ENCODE measurements at regions not wholly inside any gene's neighbourhood (a gene's known extent, or its start where the extent isn't known, plus 50 kb on each side); places are given as distances from the start of the nearest gene placed in this dataset.

DNA sequence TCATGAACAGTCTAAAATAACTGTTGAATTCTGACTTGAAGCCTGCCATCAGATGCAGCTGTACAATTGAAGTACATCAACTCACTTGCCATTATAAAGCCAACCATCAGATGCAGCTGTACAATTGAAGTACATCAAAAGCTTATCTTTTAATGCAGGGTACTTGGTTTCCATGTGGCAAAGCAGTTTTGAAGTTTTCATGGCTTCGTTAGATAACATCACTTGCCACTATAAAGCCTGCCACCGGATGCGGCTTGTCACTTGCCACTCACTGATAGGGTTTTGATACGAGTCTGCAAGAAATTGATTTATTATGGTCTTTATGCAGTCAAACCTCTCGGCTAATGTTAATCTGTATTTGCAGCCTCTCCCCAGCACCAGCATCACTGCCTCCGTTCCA is 1605.8 kb downstream of the SUCLG1 start:
- no peak for DNase-seq

DNA sequence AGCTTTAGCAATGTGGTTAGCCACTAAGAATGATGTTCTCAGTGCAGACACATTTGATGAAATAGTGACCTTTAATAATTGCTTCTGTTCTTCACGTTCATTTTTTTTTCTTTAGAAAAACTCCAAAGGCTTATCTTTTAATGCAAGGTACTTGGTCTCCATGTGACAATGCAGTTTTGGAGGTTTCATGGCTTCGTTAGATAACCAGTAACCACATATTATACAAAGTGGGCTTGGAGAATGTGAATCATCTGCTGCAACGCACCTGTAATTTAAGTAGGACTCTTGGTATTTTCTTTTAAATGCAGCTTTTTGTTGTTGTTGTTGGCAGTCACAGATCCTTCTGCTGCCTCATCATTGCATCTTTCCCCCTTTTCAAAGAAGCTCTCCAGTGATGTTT is 1606.3 kb downstream of the SUCLG1 start:
- DNase-seq = no peak

DNA sequence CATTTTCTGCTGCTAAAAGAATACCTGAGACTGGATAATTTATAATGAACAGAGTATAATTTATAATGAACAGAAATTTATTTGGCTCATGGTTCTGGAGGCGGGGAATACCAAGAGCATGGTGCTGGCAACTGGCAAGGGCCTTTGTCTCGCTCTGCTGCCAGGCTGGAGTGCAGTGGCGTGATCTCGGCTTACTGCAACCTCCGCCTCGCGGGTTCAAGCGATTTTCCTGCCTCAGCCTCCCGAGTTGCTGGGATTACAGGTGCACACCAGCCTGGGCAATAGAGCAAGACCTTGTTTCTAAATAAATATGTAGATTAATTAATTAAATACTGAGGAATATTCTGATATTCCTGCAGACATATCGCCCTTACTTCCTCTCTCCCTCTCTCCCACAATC is 1610.8 kb downstream of the SUCLG1 start:
- DNase-seq = no peak

DNA sequence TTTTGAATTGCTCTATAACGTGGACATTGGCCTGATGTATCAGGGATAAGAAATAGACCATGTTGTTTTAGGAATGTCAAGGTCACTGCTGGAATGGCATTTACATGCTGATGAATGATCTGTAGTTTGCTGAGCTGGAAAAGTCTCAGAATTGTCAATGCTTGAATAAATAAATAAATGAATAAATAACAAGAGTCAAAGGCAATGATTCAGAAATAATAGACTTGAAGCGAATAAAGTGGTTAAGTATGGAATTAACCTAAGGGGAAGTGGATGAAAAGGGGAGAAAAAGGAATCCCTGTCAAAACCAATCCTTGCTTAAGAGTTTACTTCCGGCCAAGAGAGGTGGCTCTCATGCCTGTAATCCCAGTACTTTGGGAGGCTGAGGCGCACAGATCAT is 1620.0 kb downstream of the SUCLG1 start:
- DNase-seq = no peak

DNA sequence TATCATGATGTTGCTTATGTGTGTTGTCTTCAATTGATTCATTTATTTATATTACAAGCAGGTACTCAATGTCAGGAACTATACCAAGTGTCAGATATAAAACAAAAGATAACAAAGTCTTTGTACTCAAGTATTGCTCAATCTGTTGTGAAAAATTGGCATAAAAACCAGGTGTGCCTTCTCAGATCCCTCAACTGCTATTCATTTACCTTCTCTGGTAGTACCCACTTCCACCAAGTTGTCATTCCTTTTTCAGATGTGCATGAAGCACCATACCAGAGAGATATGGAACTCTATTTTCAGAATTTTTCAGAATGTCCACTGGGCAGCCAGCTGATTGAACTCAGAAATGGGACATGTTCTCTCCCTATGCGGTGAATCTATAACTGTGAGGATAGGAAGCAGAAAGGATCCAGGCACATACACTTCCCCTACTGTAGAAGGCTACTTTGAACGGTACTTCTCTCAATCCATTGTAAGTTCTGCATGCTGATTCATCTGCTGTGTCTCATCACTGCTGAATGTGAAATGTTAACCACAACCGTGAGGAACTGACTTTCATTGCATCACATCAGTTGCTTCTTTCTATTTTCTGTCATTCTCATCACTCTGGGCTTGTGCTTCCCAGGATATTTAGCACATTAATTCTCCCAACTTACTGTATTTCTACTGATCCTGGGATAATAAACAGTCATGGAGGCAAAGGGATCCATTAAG is 1621.3 kb downstream of the SUCLG1 start:
- DNase-seq = no peak

DNA sequence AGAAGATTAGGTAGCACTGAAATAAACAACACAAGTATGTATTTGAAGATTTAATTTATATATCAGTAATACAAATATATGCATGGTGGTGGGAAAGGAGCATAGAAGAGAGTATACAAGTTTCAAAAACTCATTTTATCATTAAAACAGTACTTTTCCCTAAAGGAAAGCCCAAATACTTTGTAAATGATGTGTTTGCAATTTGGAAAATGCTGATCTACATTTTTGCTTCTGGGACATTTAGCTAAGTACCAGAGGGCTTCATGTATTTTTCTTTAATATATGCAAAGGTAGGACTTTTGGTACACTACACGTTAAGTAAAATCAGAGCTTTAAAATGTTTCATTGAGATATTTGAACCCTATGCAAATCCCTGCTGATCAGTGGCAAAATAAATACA is 1624.2 kb downstream of the SUCLG1 start:
- DNase-seq = no peak

DNA sequence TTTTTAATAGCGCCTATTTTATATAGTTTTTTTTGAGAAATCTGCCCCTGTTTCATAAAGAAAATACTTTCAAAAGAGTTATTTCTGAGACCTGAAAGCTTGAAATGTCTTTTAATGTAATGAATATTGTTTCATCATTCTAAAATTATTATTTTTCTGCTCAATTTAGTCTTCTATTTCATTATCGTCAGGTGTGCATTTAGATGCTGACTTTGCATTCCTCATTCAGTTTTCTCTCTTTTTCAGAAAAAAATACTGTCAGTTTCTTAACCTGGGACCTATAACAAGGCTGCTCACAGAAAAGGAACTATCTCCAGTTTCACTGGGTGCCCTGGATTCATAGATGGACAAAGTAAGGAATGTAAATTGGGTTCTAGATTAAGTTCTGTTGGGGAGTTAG is 1631.7 kb downstream of the SUCLG1 start:
- DNase-seq = no peak

DNA sequence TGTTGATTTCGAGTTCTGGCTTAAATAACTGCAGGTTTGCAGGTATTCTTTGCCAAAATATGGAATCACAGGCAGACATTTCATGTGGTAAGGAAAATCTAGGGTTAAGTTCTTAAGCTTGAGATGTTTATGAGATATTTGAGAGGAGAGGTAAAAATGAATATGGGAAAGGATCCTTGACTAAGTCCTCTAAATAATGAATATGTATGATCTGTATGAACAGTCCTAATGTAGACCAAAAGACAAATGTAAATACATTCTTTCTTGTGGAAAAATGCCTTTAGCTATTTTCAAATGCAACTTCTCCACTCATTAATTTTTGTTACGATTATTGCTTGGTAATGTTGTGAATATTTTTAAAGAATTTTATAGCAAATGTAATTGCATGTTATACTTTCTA is 1632.6 kb downstream of the SUCLG1 start:
- DNase-seq = no peak

DNA sequence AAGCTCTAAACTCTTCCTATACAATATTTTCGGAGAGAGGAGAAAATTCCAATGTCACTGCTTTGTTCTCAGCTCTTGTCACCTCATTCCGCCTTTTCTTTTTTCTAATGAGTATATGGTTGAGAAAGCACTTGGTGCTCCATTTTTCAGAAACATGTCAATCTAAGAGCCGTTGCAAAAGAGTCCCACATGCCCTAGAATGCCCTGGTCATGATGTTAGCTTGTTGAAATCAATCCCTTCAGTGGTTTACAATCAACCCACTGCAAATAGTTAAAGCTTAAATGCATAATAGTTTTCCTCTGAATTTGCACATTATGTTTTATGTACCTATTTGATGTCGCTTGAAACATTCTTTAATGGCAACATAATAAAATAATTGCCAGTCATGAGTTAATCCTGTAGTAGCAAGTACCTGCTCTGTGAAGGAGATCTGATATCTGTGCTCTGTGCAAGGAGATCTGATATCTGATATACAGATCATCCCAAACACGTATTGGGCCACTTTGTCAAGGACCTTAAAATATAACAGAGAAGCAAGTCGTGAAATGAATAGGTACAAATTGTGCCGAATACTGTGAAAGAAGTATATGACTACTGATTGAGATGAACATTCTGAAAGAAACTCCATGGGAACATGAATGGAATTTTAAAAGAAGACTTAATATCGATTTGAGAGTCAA is 1633.5 kb downstream of the SUCLG1 start:
- DNase-seq = no peak

DNA sequence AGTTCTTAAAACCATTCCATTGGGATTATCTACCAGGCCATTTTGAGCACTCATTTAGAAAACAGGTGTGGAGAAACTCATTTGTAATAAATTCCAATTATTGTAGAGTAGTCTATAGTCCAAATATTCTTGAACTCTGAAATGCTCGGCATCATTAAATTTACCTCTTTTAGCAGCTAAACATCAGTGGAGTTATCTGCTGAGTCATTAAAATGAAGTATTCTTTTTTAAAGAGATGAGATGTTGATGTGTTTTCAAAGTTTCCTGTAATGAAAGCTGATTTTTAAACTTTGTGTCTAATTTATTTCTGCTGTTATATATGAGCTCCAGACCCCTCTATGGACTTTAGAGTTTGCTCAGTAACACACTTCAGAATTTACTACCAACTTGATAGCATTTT is 1635.2 kb downstream of the SUCLG1 start:
- DNase-seq = no peak

DNA sequence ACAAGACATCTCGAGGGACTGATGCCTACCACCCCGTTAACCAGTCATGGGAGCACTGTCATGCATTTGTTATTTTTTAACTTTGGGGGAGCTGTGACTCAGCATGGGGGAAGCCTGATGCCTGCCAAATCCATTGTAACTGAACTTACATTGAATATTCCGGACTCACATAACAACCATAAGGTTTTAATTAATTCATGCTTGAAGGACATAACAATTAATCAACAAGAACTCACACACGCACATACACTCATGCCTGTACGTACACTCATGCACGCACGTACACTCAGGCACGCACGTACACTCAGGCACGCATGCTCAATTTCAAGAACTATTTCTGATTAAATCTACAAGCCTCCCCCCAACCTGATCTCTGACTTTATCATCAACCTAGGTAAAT is 1639.1 kb downstream of the SUCLG1 start:
- no peak for DNase-seq

DNA sequence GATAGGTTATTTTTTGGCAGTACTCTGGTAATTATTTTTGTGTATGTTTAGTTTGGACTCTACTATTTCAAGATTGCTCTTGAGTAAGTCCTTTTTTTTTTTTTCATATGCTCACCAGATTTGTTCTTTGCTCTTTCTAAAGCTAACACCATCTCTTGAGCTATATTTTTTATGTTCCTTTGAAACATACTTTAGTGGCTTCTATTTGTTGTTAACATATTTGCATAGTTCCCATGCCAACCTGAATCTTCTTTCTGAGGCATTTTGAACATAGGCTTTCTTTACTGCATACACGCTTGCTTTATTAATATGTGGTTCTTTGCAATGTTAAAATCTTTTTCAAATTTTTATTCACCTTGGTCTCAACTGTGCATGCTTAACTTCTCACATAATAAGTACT is 1644.9 kb downstream of the SUCLG1 start:
- no peak for DNase-seq

DNA sequence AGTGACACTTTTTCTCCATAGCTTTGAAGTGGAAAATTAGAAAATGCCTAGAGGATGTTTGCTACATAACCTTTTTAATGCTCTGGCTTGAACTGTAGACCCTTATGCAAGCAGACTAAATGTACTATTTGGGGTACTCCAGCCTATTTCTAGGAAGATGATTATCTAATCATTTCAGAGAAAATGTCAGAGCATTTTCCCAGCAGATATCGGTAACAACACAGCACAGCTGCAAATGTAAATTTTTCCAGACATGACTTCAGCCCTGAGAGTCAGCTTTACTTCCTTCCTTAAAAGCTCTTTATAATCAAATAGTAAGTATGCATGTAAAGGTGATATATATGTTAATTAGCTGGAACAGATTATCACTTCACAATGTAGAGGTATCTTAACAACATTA is 1647.1 kb downstream of the SUCLG1 start:
- DNase-seq = no peak

DNA sequence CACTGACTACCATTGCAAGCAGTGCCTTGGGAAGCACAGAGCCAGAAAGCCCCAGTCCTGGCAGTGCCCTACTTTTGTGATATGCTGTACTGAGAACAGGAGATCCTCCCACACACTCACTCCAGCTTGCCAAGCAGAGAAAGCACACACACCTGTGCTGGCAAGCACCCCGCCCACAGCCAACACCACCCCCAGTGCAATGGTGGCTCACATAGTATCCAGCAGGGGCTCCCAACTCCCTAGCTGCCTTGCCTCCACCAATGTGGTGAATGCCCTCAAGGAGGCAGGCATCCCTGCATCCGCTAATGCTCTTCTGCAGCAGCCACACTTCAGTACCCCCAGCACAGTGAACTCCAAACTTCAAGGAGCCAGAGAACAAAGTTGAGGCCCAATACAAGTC is 1655.8 kb downstream of the SUCLG1 start:
- no peak for DNase-seq

DNA sequence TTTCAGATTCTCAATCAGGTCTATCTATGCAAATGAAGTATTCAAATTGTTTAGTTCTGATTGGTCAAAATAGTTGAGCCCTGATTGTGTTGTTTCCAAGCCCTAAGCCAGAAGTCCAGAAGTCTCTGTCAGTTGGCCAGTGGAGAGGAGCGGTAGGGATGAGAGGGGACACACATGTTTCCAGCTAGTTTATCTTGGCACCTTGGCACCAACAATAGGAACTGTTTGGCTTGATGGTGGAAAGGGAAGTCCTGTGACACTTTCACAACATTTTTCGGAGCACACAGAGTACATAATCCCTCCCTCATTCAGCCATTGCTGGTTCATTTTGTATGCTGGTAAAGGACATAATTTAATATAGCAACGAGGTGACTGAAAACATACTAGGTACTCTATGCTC is 1661.6 kb downstream of the SUCLG1 start:
- DNase-seq = no peak

DNA sequence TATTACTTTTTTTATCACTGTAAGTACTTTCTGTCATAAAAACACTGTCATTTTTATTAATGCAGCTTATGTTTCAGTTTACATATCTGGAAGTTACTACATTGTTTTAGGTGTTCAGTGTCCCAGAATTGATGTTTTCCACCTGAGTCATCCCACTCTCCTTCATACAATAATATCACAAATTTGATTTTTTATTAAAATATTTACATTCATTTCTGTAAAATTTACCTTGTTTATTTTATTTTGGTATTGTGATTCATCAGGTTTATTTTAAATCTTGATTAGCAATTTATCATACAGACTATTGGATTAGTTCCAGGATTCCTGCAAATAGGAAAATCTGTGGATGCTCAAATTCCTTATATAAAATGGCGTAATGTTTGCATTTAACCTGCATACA is 1662.9 kb downstream of the SUCLG1 start:
- no peak for DNase-seq

DNA sequence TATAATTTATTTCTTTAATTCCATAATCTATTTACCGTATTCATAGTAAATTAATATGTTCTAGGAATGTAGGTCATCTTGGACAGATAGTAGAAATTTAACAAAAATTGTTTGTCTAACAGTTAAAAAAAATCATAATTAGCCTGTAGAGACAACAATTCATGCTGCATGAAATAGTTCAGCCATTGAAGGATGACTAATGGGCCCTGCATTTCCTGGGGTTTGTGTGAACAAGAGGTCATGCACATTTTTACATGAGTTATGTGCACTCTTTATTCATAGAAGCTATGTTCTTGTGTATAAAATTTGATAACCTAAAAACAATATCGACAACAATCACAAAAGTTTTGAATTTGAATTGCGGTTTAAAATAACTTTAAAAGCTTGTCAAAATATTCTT is 1663.6 kb downstream of the SUCLG1 start:
- DNase-seq = no peak

DNA sequence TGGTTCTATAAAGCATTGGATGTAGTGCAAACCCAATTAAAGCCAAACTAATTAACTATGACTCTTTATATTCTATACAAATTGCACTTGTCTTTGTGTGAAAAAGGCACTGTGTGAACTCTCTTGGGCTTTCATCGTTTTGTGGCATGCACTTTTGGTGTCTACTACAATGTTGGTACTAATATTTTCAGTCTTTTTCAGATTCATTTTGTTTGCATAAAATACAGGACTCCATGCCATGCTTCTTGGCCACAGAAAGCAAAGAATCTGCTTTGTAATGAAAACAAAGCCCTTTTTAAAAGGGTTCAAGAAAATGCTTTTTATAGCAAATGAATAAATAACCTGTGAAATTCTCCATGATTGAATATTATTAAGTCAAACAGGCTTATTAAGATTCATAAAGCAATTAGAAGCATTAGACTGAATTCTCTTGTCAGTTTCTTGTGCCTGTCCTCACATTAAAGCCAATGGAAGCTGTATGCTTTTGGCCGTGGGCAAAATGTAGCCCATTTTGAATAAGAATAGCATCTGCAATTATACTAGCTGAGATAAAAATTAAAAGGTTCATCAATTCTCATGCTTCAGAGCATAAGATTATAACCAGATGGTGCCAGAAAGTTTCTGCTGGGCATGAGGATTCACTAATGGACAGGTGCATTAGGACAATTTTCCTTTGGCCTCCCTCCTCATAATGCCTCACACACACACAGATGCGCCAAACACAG is 1665.2 kb downstream of the SUCLG1 start:
- DNase-seq = no peak

DNA sequence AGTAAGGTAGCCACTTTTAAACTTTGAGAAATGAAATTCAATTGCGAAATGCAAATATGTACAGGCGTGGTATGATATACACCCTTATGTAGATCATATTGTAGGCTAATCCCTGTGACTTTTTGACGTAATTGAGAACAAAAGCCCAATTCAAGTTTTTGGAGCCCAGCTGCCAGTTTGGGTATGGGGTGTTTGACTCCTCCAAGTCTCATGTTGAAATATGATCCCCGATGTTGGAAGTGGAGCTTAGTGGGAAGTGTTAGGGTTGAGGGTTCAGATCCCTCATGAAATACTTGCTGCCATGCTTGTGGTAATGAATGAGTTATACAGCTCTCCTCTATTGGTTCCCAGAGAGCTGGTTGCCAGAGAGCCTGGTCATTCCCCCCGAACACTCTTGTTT is 1666.8 kb downstream of the SUCLG1 start:
- DNase-seq = no peak

DNA sequence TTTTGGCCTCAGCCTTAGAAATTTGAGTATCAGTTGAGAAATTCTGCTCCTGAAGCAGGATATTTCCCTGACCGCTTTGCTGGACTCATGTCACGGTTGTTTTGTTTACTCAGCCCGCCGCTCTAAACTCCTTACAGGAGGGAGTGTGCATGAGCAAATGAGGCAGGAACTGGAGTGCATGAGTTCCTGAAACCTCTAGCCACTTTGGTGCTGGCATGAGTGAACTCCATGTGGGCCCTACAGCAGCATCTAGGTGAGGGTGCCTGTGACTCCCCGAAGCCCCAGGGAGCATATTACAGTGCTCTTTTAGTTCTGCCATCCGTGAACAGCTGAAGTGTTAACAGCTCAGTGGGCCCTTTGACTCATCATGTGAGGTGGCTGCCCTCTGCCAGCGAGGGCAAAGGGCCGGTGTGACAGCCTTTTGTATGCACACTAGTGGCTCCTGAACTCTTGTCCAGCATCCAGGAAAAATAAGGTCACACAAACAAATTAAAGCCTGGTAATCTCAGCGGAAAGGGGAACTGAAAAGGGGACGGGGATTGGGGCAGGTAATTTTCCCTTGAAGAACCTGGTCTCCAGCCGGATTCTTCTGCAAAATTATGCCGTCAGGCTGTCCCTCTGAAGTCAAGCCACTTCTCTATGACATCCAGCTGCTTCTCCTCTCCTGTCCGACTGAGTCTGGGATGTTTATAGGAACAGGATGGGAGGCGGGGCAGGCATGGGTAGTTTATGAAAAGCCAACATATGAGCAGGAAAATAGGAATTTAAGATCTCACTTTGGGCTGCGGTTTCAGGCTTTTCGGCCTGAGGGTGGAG is 1668.7 kb downstream of the SUCLG1 start:
- peak; percentile 54 for DNase-seq

DNA sequence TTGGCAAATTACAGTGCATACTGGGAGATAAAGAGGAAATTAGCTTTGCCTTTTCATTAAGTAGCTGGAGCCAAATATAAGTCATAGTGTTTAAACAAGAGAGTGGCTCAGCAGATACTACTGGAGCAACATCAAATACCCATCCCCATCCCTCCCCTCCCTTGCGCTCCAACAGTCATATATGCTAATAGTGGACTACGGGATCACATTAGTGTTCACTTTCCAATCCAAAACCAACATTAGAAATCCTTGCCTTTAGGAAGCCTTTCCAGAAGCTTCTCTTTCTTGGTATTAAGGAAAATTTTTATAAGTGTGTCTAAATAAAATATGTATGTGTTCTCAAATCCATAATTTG is 1669.3 kb downstream of the SUCLG1 start:
- DNase-seq = no peak

DNA sequence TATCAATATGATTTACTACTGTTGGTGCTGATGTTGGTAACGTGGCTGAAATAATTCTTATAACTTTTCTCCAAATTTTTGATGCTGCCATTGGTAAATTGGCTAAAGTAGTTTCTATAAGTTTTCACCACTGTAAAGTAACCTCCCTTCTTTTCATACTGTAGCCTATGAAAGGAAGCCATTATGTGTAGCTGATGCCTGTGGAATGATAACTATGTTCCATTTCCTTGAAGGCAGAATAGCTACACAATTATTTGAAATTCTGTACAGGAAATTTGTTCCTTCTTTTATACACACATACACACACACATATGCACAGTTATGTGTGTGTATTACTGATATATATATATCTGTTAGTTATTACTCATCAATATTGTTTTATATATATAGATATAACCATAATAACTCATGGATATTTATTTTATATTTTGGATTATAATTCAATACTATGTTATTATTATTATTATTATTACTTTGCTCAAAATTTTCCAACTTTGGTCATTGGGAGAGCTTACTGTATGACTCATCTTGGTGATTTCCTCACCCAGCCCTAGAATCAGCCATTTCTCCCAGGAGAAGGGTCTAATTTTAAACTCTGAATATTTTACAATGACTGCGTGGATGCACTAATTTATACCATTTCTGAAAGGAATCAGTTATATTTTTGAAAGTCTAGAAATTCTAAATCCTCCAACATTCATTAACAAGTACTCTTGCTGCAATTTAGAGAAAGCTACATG is 1677.7 kb downstream of the SUCLG1 start:
- no peak for DNase-seq

DNA sequence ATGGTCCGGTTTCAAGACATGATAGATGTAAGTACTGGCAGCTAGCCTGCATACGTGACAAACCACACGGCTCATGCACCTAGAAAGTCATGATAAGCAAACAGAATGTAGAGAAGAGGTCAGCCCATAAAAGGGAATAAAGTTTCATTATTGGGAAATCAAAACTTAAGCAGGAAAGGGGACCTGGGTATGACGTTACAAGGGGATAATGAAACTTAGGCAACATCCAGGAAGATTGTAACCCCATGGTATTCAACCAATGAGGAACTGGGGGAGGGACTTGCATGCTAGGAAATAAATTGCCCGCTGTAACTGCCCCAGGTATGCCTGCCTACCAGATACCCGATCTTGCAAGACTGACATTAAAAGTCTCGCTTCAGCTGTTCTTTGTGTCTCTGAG is 1679.0 kb downstream of the SUCLG1 start:
- no peak for DNase-seq
